Right lobe of liver (tissue), 4 donors: ENCODE measurements at regions not wholly inside any gene's neighbourhood (a gene's known extent, or its start where the extent isn't known, plus 50 kb on each side); places are given as distances from the start of the nearest gene placed in this dataset.

Experiments used
- POLR2A ChIP-seq: fragments of 450-650 bp; IDR thresholded peaks from one replicate; pipeline ENCODE4 v1.6.1; 2017; ENCODE audit warnings: antibody characterized with exemption, mild to moderate bottlenecking
- TF ChIP-seq, protein P1 (sequence below), 4 donors: fragments of 200-600 bp in 3 of 4; fragments of 450-650 bp in 1 of 4; IDR thresholded peaks; one replicate each; pipeline versions ENCODE4 v1.5.1 to v1.8.0; 2016 to 2022; ENCODE audit warnings: antibody characterized with exemption in 4 of 4, mild to moderate bottlenecking in 2 of 4
- donor health status: DM: no; HTN: no; CAD: no.
- donor health status: DM: no; HTN: no; CAD: no.
- donor health status: DM: no; HTN: yes; CAD: no.

DNA sequence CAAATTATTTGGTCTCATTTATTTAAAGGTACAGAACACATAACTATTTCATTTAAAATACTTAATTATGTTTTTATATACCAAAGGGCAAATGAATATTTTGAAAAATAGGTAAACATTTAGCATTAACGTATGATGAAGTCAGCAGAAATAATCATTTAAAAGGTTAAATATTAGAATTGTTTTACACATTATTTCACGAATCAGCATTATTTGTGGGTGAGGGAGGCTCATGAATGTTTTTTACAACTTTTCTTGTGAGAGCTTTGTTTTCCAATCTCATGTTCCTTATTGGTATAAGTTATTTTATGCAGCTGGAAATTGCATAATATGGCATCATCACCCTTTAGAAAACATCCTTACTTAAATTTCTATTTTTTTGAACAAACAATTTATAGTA is 73.9 kb upstream of the FSTL5 start:
- TF ChIP-seq, protein P1, sequence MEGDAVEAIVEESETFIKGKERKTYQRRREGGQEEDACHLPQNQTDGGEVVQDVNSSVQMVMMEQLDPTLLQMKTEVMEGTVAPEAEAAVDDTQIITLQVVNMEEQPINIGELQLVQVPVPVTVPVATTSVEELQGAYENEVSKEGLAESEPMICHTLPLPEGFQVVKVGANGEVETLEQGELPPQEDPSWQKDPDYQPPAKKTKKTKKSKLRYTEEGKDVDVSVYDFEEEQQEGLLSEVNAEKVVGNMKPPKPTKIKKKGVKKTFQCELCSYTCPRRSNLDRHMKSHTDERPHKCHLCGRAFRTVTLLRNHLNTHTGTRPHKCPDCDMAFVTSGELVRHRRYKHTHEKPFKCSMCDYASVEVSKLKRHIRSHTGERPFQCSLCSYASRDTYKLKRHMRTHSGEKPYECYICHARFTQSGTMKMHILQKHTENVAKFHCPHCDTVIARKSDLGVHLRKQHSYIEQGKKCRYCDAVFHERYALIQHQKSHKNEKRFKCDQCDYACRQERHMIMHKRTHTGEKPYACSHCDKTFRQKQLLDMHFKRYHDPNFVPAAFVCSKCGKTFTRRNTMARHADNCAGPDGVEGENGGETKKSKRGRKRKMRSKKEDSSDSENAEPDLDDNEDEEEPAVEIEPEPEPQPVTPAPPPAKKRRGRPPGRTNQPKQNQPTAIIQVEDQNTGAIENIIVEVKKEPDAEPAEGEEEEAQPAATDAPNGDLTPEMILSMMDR (IDR thresholded peaks at IDR 0.05), result no peak
- TF ChIP-seq POLR2A, result no peak
